ENCODE measurements at regions not wholly inside any gene's neighbourhood (a gene's known extent, or its start where the extent isn't known, plus 50 kb on each side); places are given as distances from the start of the nearest gene placed in this dataset.

DNA sequence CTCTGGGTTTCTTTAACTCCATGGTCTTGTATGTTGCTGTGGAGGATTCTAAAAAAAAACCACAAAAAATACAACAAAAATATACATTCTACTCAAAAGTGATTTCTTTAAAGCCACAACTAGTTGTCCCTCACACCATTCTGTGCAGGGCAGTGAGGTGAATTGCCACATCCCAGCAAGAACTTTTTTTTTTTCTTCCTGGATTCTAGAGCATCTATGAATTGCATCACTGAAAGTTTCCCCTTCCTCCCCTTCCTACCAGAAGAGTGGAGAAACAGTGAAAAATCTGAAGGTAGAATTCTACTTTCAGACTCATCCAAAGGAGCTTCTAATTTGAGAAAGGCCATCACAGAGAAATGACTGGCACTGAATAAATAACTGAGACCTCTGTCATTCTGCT, 395.3 kb downstream of the AEBP2 start:
- DNase-seq, result no peak

DNA sequence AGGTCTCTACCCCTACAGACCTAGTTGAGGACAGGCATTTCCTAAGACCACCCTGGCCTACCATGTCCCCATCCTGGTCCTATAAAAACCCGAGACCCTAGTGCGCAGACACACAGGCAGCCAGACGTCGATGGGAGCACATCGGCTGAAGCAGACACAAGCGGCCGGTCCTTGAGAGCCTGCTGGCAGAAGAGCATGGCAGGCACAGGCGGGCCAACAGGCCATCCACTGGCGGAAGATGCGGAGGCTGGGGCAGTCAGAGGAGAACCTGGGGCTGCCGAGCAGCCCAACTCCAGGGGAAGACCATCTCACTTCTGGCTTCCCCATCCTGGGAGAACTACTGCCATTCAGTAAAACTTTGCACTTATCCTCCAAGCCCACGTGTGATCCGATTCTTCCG, 396.8 kb downstream of the AEBP2 start:
- no peak for DNase-seq

DNA sequence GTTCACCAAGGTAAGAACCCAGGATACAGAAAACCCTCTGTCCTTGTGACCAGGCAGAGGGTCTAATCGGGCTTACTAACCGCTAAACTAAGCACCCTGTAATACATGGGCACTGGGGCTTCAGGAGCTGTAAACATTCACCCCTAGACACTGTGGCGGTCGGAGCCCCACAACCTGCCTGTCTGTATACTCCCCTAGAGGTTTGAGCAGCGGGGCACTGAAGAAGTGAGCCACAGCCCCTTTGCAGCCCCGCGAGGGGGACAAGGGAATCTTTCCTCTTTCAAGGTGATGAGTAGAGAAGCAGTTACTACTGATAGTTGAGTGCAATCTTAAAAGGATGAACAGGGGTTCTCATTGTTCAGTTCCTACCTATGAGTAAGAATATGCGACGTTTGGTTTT, 397.2 kb downstream of the AEBP2 start:
- no peak for DNase-seq

DNA sequence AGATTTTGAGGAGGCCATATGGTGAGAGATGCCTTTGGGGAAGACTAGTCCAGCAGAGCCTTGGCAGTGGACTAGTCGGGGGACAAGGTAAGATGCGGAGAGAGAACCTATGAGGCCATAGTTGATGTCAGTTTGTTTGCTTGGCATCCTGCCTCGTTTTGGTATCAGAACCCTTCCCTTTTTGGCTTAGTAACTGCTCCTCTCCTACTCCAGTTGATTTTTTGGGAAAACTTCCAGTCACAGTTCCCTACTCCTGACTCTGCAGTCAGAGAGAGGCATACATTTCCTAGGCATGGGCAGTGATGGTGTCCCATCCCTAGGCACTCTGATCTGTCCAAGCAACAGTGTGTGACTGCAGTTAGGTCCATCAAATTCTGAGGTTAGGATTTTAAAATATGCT, 398.3 kb downstream of the AEBP2 start:
- DNase-seq, result no peak

DNA sequence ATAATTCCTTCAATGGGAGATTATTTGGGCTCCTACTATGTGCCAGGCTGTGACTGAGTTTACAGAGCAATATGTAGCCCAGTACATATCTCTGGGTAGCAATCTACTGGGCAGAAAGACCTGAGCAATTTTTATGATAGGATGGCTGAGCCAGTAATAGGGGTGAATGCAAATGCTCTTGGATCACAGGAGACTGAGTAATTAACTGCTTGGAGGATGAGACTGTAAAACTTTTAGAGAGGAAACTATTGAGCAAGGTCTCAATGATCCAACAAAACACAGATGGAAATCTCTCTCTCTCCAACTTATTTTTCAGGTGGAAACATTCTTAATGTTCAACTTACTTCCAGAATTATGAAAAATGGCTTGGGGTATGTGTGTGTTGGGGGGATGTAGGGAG, 402.2 kb downstream of the AEBP2 start:
- no peak for DNase-seq

DNA sequence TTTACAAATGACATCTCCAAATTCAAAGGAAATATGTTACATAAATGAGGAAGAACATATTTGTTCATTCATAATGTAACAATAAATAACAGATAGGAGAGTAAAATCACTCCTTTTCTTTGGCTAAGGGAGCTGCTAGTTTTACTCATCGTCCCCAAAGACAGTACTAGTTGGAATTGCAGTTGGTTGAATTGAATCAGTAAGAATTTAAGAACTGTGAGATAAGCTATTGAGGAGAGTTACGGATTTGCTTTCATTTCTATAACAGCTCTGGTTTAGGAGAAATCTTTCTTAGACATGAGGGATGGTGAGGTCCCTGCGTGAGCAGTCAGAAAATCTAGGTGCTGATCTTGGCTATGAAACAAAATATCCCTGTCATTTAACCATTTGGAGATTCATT, 402.8 kb downstream of the AEBP2 start:
- DNase-seq, result no peak

DNA sequence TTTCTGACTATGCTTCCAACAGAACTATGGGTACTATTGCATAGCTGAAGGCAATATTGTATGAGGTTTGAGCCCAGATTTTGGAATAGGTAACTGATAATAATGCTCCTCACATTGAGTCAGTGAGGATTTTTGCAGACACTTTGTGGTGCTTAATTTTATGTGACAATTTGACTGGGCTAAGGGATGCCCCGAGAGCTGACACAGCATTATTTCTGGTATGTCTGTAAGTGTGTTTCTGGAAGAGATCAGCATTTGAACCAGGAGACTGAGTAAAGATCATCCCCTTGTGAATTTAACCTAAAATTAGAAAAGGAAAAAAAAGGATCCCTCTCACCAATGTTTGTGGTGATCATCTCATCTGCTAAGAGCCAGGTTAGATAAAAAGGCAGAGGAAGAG, 404.9 kb downstream of the AEBP2 start:
- no peak for DNase-seq

DNA sequence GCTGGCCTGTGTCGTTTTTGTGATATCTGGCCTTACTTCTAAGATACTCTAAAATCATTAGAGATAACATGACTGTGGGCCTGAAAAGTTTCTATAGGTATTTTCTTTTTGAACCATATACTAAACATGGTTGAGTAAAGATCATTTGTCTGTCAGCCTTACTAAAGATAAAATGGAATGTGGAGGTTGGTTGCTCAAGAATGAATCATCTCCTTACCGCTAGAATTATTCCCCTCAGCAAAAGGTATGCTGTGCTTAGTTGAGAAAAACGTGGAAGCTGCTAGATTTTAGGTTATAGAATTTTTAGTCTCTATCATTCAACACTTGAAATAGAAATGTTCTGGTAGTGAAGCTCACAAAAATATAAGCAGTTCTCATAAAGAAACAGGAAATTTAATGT, 407.3 kb downstream of the AEBP2 start:
- no peak for DNase-seq

DNA sequence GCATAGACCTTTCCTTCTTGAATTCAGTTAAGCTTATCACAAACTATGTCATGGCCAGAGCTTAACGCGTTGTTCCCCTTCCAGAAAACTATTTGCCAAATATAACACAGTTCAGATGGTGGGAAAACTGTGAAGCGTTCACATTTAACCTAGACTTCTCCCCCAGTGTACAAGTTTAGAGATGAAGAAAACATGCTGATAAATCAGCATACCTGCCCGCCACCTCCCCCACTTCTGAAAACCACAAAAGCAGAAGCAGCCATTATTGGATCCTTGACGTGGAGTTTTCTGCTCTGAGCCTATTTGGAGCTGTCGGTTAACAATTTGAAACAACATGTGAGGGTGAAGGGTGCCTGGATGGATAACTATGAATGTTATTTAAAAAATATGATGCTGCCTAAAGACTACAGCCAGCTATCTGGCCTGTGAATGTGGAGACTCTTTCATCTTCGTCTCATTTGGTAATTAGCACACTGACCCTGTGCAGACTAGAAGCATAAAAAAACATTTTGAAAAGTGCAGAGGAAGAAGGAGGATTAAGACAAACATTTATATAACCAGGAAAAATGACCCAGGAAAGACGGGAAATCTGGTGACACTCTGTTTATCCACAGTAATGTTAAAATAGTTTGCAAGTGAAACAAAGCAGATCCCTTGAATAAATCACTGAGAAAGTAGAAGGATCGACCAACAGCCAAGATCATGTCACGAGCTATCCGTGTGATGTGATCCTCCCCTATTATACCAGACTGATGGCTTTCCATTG, 408.2 kb downstream of the AEBP2 start:
- no peak for DNase-seq

DNA sequence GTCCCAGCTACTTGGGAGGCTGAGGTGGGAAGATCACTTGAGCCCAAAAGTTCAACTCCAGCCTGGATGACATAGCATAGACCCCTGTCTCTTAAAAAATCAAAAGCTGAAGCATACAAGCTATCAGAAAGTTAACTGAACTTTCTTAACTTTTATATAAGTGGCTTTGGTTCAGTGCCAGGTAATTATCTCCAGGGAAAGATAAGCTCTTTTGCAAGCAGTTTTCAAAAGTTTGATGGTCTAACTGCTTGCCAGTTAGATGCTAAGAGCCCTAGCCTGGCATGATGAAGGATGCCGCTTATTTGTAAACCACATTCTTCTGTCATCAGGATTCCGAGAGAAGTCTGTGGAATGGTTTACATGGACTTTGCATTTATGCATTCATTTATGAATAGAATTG, 409.1 kb downstream of the AEBP2 start:
- DNase-seq, result no peak

DNA sequence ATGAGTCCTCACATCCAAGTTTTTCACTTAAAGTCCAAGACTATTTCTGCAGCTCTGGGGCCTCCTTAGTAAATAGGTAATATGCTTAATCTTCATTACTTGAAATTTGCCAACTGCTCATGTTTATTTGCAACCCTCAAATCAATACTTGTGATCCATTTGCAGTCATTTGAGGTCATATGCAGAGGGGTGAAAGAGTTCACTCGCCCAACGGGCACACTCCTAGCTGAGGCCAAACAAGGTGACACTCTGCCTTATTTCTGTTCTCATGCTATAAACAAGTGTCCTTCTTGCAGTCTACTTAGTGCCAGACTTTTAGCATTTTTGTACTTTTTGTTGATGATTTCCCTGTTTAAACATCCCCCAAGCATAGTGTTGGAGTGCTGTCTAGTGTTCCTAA, 409.9 kb downstream of the AEBP2 start:
- no peak for DNase-seq

DNA sequence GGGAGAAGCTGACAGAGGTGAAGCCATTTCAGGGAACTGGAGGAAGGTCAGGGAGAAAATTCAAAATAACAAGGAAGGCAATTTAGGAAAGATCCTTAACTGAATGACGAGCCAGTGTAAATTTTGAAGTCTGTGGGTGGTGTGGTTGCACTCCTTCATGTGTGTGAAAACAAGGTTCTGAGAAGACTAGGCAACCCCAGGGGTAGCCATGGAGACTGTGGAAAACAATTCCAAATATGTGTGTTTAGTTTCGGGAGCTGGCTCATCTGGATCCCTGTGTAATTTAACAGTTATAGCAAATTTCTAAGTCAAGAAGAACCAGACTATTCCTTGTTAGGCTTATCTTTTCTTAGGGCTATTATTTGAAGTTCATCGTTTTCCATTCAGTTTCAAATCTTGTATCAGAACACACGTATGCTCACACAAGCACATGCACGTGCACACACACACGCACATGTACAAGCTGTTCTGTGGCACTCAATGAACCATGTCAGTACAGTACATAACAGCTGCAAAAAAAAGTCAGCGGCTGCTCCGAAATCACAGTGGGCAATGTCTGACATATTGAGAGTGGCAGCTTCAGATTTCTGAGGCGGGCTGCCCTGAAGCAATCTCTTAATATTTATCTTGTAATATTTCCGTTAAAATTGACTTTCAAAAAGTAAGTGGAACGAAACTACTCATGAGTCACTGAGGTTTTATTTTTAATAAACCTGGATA, 411.2 kb downstream of the AEBP2 start:
- DNase-seq, result no peak

DNA sequence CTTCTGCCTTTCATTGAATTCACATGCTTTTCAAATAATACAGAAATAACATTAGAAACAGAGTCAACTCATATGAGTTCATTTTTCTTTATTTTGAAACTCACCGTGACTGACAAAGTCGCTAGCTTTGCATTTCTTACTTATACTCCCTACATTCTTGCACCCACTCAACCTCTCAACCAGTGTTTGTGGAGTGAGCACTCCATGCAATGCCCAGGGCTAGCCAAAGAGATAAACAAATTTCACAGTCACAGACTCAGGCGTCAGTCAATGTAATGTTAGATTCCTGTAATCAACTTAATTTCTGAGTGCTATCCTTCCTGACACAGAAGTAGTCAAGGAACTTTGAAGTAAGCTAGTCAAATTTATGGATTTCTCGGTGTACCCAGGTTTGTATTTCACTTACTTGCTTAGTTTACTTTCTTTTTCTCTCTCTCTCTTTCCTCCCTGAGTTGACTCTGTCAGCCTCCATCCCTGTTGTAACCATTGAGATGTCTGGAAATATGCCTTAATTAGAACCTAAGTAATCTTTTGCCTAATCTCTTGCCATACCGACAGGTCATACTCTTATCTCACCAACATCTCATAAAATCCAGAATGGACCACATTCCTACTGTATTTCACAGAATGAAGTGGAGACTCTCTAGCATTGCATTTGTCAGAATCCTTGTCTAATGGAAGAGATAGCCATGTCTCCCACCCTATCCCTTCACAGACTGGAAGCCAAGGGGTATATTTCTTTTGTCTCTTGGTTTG, 413.0 kb downstream of the AEBP2 start:
- DNase-seq, result no peak

DNA sequence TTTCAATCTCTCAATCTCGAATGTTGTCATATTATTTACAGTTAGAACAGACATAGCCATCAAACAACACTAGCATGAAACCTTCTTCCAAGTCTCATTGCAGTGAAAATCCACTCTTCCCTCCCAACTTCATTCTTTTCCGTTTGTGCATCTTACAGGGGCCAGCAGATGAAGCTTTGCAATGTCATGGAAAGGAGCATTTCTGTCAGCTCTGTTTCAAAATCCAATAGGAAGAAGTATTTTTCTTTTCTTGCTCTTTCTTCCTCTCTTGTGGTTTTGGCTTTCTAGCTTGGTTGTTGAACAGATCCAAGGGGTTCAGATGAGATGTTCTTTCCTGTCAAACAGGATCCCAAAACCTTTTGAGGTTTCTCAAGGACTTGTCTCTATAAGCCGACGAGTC, 416.6 kb downstream of the AEBP2 start:
- no peak for DNase-seq

DNA sequence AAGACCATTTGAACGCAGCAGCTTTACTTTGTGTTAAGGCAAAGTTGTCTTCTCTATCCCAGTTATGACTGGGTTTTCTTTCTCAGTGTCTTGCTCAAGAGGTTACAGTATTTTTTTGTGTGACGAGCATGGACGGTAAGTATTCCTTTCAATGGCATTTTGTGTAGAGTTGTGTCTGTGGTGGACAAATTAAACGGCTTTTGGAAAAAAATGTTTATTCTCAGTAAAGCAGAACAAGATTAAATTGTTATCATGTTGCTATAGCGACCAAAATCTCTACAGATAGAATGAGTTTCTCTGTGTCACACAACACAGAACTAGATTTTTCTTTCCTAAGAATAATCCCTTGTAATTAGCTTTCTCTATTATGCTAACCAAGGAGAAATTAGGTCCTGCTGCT, 417.1 kb downstream of the AEBP2 start:
- no peak for DNase-seq

DNA sequence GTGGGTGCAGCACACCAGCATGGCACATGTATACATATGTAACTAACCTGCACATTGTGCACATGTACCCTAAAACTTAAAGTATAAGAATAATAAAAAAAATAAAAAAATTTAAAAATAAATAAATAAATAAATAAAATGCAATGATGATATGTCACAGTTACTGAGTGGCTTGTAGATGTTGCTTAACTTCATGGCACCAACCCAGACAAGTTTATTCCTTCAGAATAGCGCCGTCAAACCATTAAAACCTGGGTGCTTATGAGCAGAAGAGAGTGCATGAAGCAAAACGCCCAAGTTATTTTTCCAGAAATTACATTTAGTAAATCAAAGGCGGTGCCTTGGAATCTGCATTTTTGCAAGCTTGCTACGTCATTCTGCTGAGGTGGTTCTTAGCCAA, 417.9 kb downstream of the AEBP2 start:
- DNase-seq, result no peak

DNA sequence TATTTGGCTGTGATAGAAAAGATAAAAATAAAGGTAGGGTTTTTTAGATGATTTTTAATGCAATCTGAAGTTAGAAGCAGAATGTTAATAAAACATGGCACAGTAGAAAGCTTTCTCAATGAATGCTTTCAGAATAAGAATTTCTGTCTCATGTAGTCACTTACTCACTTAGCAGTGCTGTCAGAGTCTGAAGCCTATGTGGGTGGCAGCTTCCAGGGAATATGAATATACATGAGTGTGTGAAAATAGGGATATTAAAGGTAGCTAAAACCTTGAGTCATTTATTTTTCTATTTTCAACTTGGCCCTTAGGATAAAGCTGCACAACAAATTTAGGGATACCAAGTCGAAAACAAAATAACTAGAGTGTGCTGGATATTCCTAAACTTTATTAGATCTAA, 427.9 kb downstream of the AEBP2 start:
- DNase-seq, result no peak

DNA sequence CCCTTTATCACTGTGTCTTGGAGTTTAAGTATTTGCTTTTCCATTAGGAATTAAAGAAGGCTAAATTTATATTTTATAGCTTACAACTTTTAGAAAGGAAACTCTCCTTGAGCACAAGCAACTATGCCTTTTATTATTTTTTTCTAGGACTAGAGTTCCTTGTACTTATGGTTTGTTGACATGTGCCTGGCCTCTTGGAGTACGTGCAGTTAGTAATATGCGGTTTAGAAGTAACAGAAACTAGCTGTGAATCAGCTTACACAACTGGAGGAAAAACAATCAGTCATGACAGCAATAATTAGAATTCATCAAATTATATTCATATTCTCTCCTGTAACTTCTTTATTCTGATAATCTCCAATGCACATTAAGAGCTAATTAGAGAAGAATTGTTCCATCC, 428.7 kb downstream of the AEBP2 start:
- no peak for DNase-seq

DNA sequence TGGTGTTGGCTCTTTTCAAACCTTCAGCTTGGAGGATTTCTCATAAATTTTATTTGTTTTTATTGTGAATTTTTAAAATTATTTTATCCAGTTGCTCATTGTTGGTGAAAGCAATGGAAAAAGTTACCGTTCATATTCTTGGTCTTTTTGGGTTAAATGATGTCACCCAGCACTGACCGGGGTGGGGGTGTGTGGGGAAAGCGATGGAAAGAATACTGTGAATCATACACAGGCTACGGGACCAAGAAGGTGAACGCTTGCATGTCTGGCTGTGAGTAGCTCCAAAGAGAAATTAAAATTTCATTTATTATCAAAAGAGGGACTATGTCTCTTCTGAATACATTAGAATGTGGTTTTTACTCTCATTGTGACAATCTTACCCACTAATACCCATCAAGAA, 430.1 kb downstream of the AEBP2 start:
- no peak for DNase-seq

DNA sequence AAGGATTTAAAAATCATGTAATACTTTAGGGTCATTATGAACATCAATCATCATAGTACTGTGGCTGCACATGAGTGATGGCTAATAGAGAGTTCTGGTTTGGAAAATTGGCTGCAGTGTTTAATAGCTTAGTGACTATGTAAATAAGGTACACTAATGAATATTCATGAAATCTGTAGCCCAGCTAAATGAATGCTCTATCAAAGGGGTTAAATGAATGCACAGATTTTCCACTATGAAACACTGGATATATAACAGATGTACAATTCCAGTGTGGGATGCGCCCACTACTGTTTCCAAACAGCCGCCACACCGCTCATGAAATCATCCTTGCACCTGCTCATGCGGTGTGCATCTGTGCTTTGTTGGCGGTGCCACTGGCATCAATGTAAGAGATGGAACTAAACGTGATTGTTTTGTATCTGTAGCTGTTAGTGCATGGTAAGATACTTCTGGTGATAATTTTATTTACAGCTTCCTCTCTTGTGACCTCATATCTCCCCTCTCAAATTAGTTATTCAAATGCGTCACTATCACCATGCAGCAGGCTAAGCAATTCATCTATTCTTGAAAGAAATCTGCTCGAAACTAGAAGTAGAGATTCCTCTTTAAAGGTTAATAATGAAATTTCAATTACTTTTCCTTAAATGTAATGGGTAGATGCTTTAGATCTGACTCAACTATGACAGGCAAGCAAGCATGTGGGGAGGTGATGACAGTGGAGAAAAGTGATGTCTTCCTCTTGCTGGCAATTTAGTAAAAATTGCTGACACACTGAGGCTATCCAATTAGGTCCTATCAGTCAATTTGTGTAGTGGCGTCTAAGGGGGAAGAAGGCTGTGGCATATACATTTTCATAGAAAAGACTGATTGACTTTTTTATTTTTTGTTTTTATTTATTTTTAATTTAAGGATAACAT, 433.6 kb downstream of the AEBP2 start:
- no peak for DNase-seq

DNA sequence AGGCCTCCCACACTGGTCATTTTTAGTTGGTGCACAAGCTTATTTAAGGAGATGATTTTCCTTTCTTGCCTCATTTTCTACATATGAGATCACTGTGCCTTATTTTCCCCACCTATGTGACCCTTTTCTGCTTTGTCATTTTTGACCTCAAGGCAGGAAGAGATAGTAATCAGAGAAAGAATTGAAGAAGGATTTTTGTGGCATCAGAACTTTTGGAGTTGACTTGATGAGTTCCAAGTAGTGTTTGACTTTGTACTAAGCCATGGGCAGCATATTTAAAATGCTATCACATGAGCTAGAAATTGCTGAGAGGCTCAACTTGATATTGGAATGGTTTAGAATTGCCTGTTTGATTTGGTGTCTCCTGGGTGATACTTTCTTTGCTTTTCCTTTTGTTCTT, 440.8 kb downstream of the AEBP2 start:
- no peak for DNase-seq

DNA sequence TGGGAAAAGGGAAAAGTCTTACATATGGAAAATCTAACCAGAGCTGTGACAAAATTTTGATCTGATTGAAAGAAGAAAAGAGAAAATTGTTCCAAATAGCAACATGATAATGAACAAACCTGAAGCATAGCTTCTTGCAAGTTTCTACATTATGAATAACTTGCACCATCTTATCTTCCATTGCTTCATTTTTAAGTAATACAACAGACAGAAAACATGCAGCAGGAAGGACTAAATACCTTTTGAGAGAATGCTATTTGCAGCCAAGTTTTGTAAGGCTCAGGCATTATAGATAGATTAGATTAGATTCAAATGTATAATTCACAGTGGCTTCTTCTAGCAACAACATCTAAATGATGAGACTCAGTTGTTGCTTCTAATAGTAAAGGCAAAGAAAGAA, 441.4 kb downstream of the AEBP2 start:
- DNase-seq, result no peak

DNA sequence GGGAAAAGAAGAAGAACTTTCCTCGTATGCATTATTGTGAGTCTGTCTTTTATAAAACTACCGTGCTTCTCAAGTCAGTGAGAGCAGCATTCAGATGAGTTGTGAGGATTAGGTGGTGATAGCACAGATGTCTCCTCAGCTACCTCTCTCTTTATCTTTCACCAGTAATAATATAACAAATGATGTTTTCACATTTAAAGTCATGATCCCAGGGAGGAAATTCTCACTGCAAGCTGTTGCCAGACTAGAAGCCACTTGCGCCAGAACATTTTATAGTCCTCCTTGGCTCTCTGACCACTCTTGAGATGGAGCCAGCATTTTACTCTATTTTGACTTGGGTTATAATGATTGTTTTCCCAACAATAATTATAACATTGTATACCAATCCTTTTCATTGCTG, 443.1 kb downstream of the AEBP2 start:
- no peak for DNase-seq
